ENCODE measurements at regions not wholly inside any gene's neighbourhood (a gene's known extent, or its start where the extent isn't known, plus 50 kb on each side); places are given as distances from the start of the nearest gene placed in this dataset.

GRCh38 chr7:49150486-49150885 lies 226.1 kb downstream of the CDC14C start (continued):
- TF ChIP-seq REST (IDR thresholded peaks at IDR 0.05; ENCODE audit: unreplicated experiment), result no peak
- TF ChIP-seq ZNF114 (CRISPR knock-in tag; IDR thresholded peaks at IDR 0.05), result no peak
- no peak for TF ChIP-seq JUNB (IDR thresholded peaks at IDR 0.05; ENCODE audit: unreplicated experiment)
- TF ChIP-seq EZH2 (IDR thresholded peaks at IDR 0.05; ENCODE audit: low read depth, unreplicated experiment), result no peak
- no peak for TF ChIP-seq STAT1 (IDR thresholded peaks at IDR 0.05; ENCODE audit: unreplicated experiment)
- no peak for TF ChIP-seq ETS1 (IDR thresholded peaks at IDR 0.05)
- no peak for TF ChIP-seq NANOG (IDR thresholded peaks at IDR 0.05; ENCODE audit: borderline replicate concordance)
- no peak for TF ChIP-seq ZNF331 (CRISPR knock-in tag; IDR thresholded peaks at IDR 0.05; ENCODE audit: low read depth)
- no peak for TF ChIP-seq CREB1 (CRISPR knock-in tag; IDR thresholded peaks at IDR 0.05; ENCODE audit: low read depth)
- no peak for TF ChIP-seq CTCF (conservative IDR thresholded peaks at IDR 0.05; ENCODE audit: low read depth in 2 of 2)

- peak overlapping the region; percentile 45; the same call in 1 of the 2 replicates for H2AFZ ChIP-seq
- Mint-ChIP-seq H3K36me3 (ENCODE audit: low read depth) (no peaks in the 10 kb centered on the region; the same call in 2 of the 3 replicates), H3K27me3 (ENCODE audit: insufficient read depth, low read depth, poor library complexity) (no peaks in the 10 kb centered on the region), H3K4me3 (no peak overlapping the region), H3K4me1 (peaks cover 2% of the 10 kb centered on the region; the same call in 1 of the 3 replicates), H3K9me3 (no peaks in the 10 kb centered on the region; the same call in 1 of the 3 replicates), H3K27ac (no peak overlapping the region)
- no peaks in the 10 kb centered on the region for H3K9me2 ChIP-seq (ENCODE audit: insufficient read depth)
- ATAC-seq (no peak), DNase-seq (ENCODE audit: low spot score) (no peak)
- no peak overlapping the region for H3K4me2 ChIP-seq
- H3K4me3 ChIP-seq, result no peak overlapping the region
- no peaks in the 10 kb centered on the region for H4K20me1 ChIP-seq (replicated peaks; ENCODE audit: insufficient read depth)
- H3K27me3 ChIP-seq (ENCODE audit: insufficient read depth), result no peaks in the 10 kb centered on the region
- no peaks in the 10 kb centered on the region for H3F3A ChIP-seq (replicated peaks; ENCODE audit: low read depth)
- H3K27ac ChIP-seq (ENCODE audit: low read depth), result no peak overlapping the region
- no peaks in the 10 kb centered on the region for H3K36me3 ChIP-seq (ENCODE audit: insufficient read depth)
- no peaks in the 10 kb centered on the region for H3K79me2 ChIP-seq (replicated peaks; ENCODE audit: insufficient read depth)
- no peaks in the 10 kb centered on the region for H3K4me1 ChIP-seq (ENCODE audit: insufficient read depth)
- TF ChIP-seq NANOG (IDR thresholded peaks at IDR 0.05; ENCODE audit: borderline replicate concordance), result no peak
- no peak for TF ChIP-seq POLR2AphosphoS5 (IDR thresholded peaks at IDR 0.05; ENCODE audit: low read depth)
- TF ChIP-seq STAT1 (IDR thresholded peaks at IDR 0.05; ENCODE audit: unreplicated experiment), result no peak
- TF ChIP-seq ETS1 (IDR thresholded peaks at IDR 0.05), result no peak
- no peak for TF ChIP-seq EZH2 (IDR thresholded peaks at IDR 0.05; ENCODE audit: low read depth, unreplicated experiment)
- no peak for TF ChIP-seq CTCF (conservative IDR thresholded peaks at IDR 0.05; ENCODE audit: low read depth in 2 of 2)
- TF ChIP-seq JUNB (IDR thresholded peaks at IDR 0.05; ENCODE audit: unreplicated experiment), result no peak
- no peak for TF ChIP-seq ZNF331 (CRISPR knock-in tag; IDR thresholded peaks at IDR 0.05; ENCODE audit: low read depth)
- TF ChIP-seq REST (IDR thresholded peaks at IDR 0.05; ENCODE audit: unreplicated experiment), result no peak
Measured at GRCh38 chr7:49151146-49151545, 226.8 kb downstream of the CDC14C start.

Data from GM23338 (cell line).